Upper lobe of right lung (tissue), 1 donor: ENCODE measurements at regions not wholly inside any gene's neighbourhood (a gene's known extent, or its start where the extent isn't known, plus 50 kb on each side); places are given as distances from the start of the nearest gene placed in this dataset.

Experiments
- ATAC-seq: fragments of 200-7000 bp; cut with Tn5 transposase; one replicate; pipeline ENCODE4 v1.9.1; 2020; ENCODE audit warnings: mild to moderate bottlenecking, moderate library complexity
- DNase-seq: peaks from one replicate; pipeline ENCODE4 v3.0.0-alpha.2; 2020
- H3K27ac ChIP-seq: fragments of 200-600 bp; one replicate; pipeline ENCODE4 v1.8.0; 2022
- H3K27me3 ChIP-seq: fragments of 200-600 bp; one replicate; pipeline ENCODE4 v1.8.0; 2022; ENCODE audit warnings: mild to moderate bottlenecking
- H3K36me3 ChIP-seq: fragments of 200-600 bp; one replicate; pipeline ENCODE4 v1.8.0; 2022
- H3K4me1 ChIP-seq: fragments of 200-600 bp; one replicate; pipeline ENCODE4 v1.8.0; 2022
- H3K4me3 ChIP-seq: fragments of 200-600 bp; one replicate; pipeline ENCODE4 v1.8.0; 2022; ENCODE audit warnings: mild to moderate bottlenecking
- H3K9me3 ChIP-seq: fragments of 200-600 bp; one replicate; pipeline ENCODE4 v1.8.0; 2022
- CTCF ChIP-seq: fragments of 200-600 bp; IDR thresholded peaks from one replicate; pipeline ENCODE4 v1.8.0; 2022; ENCODE audit warnings: antibody characterized with exemption
- intact Hi-C: fragments of 100-400 bp; cut with DNase I; formaldehyde crosslinking; loops from one replicate; pipeline ENCODE4 v1.11.0; 2022
- donor health status: DM: no; HTN: yes; CAD: no; lungs with severe emphysema.

GRCh38 chr17:27976331-27976730, 66.1 kb upstream of the NLK start:
- intact Hi-C loops = no loop called here
- no peaks in the 10 kb centered on the region for H3K9me3 ChIP-seq

GRCh38 chr17:27977751-27978688, 64.5 kb upstream of the NLK start:
- Histone ChIP-seq H3K4me1 (no peaks in the 10 kb centered on the region), H3K9me3 (no peaks in the 10 kb centered on the region), H3K27ac (no peak overlapping the region), H3K27me3 (no peaks in the 10 kb centered on the region), H3K36me3 (no peaks in the 10 kb centered on the region), H3K4me3 (no peak overlapping the region)
- intact Hi-C loops = no loop called here
- no peak for TF ChIP-seq CTCF
- DNase-seq (no peak), ATAC-seq (no peak)

More at GRCh38 chr17:27976331-27976730, 66.1 kb upstream of the NLK start:
- Histone ChIP-seq H3K27ac (no peak overlapping the region), H3K36me3 (no peaks in the 10 kb centered on the region), H3K4me1 (no peaks in the 10 kb centered on the region), H3K27me3 (no peaks in the 10 kb centered on the region), H3K4me3 (no peak overlapping the region)
- DNase-seq (no peak), ATAC-seq (no peak)
- TF ChIP-seq CTCF = no peak

- ATAC-seq = no peak
- H3K4me1 ChIP-seq = no peaks in the 10 kb centered on the region
- H3K27ac ChIP-seq = no peak overlapping the region
- intact Hi-C loops = no loop called here
- no peak overlapping the region for H3K4me3 ChIP-seq
- TF ChIP-seq CTCF = no peak
- DNase-seq = no peak
- H3K9me3 ChIP-seq = no peaks in the 10 kb centered on the region
- H3K36me3 ChIP-seq = no peaks in the 10 kb centered on the region
- no peaks in the 10 kb centered on the region for H3K27me3 ChIP-seq
These were observed 63.7 kb upstream of the NLK start for GRCh38 chr17:27978689-27979175.

- Histone ChIP-seq H3K27me3 (no peaks in the 10 kb centered on the region), H3K4me3 (no peak overlapping the region), H3K36me3 (no peaks in the 10 kb centered on the region), H3K9me3 (no peaks in the 10 kb centered on the region), H3K27ac (no peak overlapping the region), H3K4me1 (no peaks in the 10 kb centered on the region)
- DNase-seq = no peak
- ATAC-seq = no peak
- intact Hi-C loops = no loop called here
- TF ChIP-seq CTCF = no peak
These were observed 62.4 kb upstream of the NLK start for GRCh38 chr17:27980043-27980442.

- no peak overlapping the region for H3K27ac ChIP-seq
- no peak for DNase-seq
- no peak for TF ChIP-seq CTCF
- no peaks in the 10 kb centered on the region for H3K27me3 ChIP-seq
- no peaks in the 10 kb centered on the region for H3K4me1 ChIP-seq
- intact Hi-C loops = no loop called here
- no peak for ATAC-seq
- H3K36me3 ChIP-seq = no peaks in the 10 kb centered on the region
- no peak overlapping the region for H3K4me3 ChIP-seq
- H3K9me3 ChIP-seq = no peaks in the 10 kb centered on the region
These were observed 60.5 kb upstream of the NLK start for GRCh38 chr17:27981978-27982377.
